HG03565 (cell line): ENCODE measurements at regions not wholly inside any gene's neighbourhood (a gene's known extent, or its start where the extent isn't known, plus 50 kb on each side); places are given as distances from the start of the nearest gene placed in this dataset.
"Not testable (repeated sequence)": the region's sequence is repeated elsewhere in the genome, so short reads cannot be mapped to it uniquely, and the experiment has no call there.

Experiments
- ATAC-seq: cut with Tn5 transposase; IDR thresholded peaks from one replicate; pipeline ENCODE4 v1.9.1; 2021; ENCODE audit warnings: mild to moderate bottlenecking, moderate library complexity; ENCODE audit not compliant: unreplicated experiment

DNA sequence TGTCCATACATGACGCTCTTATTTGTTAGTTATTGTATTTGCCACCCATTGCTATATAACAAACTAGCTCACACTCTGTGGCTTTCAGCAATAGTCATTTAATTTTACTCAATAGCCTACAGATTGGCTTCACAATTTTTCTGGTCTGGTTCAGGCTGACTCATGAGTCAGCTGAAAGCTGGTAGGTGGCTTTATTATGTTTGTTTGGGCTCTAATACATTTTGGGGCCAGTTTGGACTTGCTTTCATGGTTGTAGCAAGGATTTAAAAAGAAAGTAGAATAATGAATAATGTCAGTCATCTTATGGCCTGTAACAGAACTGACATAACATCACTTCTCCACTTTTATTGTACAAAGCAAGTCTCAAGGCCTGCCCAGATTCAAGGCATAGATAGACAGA, 338.7 kb downstream of the LRRIQ3 start:
- no peak for ATAC-seq

DNA sequence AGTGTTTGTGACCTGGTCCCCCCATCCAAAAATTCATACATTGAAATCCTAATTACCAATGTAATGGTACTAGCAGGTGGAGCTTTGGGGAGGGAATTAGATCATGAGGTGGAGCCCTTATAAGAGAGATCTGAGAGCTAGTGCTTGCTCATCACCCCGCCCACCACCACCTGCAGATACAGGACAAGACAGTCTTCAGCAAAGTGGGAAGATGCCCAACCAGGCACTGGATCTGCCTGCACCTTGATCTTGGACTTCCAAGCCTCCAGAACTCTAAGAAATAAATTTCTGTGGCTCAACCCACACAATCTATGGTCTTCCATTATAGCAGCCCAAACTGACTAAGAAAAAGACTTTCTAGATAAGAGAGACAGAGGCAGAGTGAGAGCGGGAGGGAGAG, 343.4 kb downstream of the LRRIQ3 start:
- ATAC-seq = no peak

DNA sequence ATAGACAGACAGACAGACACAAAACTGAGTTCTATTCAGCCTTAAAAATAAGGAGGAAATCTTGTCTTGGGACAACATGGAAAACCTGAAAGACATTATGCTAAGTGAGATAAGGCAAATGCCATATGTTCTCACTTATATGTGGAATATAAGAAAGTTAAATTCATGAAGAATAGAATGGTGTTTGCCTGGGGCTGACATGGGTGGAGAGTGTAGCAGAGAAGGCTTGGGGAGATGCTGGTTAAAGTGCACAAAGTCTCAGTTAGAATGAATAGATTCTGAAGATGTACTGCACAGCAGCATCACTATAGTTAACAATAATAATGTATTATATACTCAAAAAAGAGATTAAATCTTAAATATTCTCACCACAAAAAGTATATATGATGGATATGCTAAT, 355.5 kb downstream of the LRRIQ3 start:
- ATAC-seq = no peak

DNA sequence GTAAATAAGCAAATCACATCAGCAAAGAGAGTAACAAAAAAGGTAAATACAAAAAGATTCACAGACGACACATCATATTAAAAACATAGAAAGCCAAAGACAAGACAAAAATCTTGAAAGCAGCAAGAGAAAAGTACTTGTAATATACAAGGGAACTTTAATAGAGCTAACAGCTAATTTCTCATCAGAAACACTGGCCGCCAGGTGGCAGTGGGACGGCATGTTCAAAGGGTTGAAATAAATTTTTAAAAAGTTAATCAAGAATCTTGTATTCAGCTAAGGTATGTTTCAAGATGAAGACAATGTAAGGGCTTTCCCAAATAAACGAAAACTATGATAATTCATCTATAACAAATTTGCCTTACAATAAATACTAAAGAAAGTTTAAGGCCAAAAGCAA, 358.1 kb downstream of the LRRIQ3 start:
- no peak for ATAC-seq

DNA sequence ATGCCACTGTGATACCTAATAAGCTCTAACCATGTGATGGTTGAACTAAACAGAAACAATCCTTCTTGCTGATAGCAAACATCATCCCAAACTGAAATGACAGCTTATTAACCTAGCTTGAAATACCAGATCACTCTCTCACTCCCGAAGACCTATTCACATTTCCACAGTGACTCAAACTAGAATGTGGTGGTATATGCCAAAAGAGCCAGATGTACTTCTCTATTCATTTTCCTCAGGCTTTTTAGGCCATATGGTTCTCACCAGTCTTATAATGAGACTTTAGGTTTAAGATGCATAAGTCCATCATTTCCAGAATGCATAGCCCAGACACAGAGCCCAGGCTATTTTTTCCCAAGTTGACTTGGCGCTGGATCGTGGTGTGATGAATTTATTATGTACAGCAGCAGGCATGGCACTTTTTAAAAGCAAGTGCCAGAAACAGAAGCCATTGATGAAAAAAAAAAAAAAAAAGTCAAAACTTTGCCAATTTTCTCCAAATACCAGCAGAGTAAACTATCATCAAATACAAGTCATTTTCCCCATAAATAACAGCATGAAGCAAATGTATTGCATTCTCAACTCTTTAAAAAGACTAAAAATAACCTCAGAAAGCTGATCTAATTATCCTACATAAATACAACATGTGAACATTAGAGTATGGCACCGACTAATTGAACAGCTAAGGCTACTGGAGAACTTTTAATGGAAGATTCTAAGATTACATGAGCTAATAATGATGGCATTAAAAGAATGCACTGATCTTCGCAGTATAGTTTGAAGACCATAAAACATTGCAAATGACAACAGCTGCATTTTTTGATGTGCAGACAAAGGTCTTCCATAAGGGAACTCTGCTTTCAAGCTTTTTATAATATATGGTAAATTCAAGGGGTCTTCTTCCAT, 365.4 kb downstream of the LRRIQ3 start:
- no peak for ATAC-seq

DNA sequence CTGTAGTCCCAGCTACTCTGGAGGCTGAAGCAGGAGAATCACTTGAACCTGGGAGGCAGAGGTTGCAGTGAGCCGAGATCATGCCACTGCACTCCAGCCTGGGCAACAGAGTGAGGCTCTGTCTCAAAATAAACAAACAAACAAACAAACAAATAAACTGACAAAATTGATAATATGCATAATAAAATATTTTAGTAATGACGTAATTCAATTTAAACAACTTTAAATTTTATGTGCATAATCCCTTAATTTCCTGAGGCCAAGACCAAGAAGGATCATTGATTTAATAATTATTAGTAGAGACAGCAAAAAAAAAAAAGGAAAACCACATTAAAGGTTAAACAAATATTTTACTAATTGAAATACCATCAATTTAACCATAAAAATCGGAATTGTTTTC, 370.7 kb downstream of the LRRIQ3 start:
- not testable (repeated sequence) for ATAC-seq

DNA sequence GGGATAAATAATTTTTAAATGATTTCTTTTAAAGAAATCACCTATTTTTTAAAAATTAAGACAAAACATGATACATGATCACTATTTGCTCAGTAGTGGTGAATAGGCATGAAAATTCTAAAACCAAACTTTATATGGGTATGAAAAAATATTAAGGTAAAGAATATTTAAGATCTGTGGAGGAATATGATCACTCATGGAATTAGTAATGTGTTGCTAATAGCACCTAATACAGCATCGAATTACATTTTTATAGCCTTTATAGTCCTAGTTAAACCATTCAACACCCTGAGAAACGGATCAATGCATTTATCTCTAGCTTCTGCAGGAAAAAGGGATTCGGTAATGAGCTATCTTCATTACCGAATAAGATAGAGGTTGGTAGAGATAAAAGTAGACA, 373.9 kb downstream of the LRRIQ3 start:
- no peak for ATAC-seq

DNA sequence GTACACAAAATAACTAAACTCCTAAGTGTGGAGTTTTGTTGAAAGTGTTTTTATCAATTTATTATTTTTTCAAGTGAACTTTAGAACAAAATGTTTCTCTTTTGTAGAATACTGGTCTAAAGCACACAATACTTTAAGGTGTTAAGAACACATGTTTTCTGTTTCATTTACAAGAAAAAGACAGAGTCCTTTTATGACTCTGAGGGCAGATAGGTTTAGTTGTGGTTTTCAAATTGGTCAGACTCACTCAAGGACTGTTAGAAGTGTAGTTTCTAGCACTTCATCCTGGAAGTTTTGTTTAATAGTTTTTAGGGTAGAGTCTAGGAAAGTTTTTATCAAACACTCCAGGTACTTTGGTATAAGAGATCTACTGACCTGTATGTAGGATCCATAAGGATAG, 376.5 kb downstream of the LRRIQ3 start:
- ATAC-seq = peak; percentile 89

DNA sequence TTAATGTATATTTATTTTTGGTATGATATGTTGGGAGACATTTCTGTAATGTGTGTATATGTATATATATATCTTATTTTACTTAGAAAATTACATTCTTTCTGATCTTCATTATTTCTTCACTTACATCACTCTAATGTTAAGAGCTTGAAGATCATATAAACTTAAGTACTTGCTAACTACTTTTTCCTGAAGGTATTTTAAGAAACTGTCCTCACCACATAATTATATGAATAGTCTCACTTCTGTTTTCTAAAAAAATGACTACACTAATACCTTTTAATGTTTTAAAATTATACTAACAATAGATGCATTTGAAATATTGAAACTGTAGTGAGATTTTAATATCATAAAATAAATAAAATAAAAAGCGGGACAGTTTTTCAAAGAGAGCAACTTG, 377.1 kb downstream of the LRRIQ3 start:
- no peak for ATAC-seq

DNA sequence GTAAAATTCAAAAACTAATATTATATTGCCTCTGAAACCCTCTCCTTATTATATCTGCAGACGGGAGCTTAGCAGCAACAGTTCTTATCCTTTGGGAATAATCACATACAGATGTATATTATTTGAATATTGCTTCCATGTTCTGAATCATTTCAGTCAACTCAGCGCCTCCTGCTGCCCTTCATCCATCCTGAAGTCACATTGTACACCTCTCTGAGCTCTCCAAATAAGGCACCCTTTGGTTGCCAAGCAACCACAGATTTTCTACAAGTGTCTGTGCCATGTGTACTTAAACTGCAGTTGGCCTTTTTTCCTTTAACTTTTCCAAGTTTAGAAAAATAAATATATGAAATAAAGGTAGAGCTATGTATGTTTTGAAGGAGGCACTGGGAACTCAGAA, 384.3 kb downstream of the LRRIQ3 start:
- no peak for ATAC-seq

DNA sequence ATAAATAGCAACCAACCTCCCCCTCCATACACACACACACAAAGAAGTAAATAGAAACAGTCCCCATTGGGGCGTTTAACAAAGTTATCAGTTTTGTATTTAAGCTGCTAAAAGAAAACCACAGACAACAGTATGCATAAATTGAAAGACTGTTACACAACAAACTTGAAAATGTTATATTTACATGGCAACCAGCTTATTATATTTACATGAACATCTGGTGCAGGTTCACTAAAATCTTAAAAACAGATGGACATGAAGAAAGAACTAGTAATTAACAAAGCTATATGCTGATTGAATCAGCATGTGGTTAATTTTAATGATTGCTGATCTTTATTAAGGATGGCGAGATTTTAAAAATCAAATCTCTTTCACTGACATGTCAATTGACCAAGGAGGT, 384.7 kb downstream of the LRRIQ3 start:
- ATAC-seq = no peak

DNA sequence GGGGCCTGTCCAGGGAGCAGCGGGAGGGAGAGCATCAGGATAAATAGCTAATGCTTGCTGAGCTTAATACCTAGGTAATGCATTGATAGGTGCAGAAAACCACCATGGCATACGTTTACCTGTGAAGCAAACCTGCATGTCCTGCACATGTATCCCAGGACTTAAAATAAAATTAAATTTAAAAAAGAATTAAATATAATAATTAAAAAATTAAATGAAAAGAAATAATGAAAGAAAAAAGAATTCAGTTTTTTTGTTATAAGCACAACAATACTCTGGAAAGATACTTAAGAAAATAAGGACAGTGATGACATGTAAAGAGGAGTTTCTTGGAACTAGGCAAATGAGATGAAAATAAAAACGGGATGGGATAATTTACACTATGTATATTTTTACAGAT, 386.2 kb downstream of the LRRIQ3 start:
- no peak for ATAC-seq

DNA sequence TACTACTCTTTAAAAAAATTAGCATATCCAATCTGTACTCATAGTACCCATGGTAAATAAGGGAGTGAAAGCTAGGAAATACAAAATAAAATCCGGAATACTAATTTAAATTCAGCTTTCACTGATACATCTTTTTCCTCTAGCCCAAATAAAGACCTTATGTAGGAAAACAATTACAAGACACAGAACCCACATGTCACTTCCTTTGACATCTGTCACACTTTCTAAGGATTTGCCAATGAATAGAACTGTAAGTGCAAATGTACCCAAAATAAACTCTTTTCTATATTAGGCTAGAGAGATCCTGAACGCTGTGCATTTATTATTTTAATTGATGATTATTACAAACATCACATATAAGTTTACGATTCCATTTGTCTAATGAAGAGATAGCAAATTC, 393.0 kb downstream of the LRRIQ3 start:
- ATAC-seq = no peak

DNA sequence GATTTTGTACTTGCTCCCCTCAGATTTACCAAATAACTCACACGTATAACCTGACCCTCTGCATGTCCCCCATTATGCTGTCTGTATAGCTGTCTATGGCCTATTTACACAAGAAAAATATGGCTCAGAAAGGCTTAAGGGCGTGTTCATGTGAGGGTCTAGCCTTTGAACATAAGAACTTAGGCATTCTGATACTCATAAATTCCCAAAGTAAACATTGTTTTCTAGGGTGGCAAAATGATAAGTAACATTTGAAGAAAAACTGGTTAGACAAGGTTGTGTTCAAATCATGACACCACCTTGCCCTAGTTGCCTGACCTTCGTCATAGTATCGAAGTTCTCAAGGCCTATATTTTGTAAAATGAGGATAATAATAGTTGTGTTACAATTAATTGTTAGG, 394.6 kb downstream of the LRRIQ3 start:
- no peak for ATAC-seq

DNA sequence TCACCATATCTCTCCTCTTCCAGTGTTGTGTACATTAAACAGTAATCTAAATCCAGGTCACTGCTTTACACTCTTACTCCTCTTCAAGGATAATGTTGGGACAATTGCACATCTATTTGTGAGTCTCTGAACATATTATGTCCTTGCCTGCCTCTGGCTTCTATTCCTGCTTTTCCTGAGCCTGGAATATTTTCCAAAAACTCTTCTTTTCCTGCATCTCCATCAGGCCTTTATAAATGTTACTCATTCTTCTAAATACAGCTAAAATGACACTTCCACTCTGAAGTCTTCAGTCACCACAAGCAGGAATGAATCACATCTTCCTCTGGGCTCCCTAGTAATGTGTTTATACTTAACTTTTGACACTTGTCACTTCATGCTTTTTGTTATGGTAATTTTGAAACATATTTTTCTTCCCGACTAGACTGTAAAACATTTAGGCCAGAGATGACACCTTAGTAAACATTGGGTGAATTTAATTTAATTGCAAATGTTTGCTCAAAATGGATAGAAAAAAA, 396.0 kb downstream of the LRRIQ3 start:
- no peak for ATAC-seq

DNA sequence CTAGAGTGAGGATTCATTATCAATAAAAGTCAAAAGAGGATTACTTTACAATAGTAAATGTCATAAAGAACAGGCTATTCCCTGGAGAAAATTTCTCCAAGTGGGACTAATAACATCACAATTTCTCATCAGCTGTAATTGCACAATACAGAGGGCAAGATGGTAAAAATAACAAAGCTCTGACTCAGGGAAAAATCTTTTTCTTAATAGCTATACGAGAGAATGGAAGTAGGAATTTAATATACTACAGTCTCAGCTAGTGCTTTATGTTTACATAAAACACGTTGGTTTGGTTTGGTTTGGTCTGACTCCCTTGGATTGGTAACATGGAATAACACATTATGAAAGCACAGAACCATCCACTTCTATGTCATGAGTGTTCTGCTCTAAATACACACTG, 397.6 kb downstream of the LRRIQ3 start:
- no peak for ATAC-seq

DNA sequence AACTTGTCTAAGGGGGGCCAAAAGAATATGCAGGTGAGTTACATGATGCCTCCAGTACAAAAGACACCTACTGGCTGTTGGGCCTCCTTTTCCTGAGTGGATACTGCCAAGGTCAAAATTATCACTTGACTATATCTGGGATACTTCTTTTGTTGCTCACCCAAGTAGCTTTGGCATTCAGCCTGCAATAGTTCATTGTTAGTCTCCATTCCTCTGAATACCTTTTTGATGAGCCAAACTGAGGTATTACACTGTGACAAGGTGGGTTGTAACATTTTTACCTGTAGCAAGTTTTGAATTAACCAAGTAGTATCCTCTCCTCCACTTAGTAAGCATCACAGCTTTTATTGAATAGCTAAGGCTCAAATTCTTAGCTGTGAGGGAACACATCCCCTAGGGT, 408.0 kb downstream of the LRRIQ3 start:
- ATAC-seq = no peak

DNA sequence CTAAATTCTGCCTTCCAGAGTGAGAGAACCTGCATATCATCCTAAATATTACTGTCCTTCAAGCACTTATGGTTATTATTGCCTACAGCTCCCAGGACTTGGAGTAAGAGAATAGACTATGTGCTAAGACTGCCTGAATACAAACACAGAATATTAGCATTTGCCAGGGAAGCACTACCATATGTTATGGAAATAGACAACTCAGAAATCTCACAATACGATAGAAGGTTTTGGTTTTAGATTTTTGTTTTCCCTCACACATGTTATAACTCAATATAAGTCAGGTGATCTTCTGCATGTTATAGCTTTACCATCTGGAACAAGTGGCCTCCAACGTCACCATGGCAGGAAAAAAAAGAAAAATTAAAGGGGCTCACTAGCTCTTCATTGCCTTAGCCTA, 413.9 kb downstream of the LRRIQ3 start:
- ATAC-seq = no peak

DNA sequence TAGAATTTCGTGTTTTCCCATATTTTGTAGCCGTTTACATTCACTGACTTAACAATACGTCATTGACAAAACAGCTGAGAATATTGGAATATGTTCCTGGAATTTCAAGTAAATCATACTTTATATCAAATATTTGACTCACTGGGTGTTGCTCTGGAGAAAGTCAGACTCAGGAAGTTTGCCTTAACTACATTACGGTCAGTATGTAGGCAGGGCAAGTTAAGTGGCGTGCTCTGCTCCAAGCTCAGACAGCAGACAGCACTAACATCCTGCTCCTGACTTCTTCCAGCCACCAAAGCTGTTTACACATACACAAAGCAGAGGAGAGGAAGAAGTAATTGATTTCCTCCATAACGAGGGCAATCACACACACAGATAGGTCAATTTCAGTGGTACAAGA, 414.6 kb downstream of the LRRIQ3 start:
- ATAC-seq = no peak

DNA sequence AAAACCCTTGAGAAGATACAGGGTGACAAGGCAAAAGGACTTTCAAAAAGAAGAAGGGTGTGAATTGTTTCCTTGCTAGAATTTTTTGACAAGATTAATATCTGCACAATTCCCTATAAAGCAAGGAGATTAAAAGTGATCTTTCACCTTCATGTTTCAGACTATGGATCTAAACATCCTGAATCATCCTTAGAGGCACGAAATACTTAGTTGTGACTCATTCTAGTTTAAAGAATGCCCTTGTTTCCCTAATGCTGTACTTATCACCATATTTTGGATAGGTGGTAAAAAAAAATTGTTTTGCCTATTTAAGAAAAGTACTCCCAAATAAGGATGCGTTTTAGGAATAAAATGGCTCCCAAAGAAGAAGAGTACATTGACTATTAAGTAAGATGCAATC, 415.1 kb downstream of the LRRIQ3 start:
- ATAC-seq = no peak

DNA sequence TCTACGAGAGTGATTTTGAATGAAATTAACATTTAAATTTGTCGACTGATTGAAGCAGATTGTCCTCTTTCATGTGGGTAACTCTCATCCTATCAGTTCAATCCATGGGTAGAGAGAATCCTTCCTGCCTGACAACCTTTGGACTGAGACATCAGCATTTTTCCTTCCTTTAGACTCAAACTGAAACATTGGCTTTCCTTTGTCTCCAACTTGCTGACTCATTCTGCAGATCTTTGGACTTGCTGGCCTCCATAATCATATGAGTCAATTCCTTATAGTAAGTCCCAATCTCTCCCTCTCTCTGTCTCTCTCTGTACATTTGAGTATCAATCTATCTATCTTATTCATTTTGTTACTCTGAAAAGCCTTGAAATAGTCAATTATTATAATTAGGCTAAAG, 416.7 kb downstream of the LRRIQ3 start:
- no peak for ATAC-seq

DNA sequence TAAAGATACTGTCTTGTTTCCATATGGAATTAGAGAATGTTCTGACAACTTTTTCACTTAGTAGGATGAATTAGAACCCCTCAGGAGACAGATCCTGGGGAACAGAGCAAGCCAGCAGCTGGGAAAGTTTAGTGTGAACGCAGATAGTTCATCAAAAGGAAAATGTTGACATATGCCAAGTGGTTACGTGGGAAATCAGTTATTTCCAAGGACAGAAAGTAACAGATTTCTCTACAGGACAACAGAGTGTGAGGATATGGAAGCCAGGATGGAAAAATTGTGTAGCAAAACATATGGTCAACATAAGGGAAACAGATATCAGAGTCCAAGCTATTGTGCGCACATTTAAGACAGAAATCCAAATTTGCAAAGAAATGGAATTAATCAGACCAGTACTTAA, 419.5 kb downstream of the LRRIQ3 start:
- no peak for ATAC-seq

DNA sequence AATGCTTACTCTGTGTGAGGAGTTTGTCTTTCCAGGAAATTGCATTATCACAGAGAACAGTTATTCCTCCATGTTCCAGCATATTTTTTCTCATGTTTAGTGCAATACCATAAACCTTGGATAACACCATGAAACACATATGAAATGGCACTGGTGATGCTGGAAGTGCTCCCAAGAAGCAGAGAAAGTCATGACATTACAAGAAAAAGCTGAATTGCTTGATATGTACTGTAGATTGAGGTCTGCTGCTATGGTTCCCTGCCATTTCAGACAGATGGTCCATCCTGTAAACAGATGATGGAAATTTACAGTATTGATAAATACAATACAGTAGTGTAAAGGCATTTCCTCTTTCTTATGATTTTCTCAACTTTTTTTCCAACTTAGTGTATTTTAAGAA, 422.1 kb downstream of the LRRIQ3 start:
- no peak for ATAC-seq
